Sciatic nerve (tissue), 2 donors: ENCODE measurements at regions not wholly inside any gene's neighbourhood (a gene's known extent, or its start where the extent isn't known, plus 50 kb on each side); places are given as distances from the start of the nearest gene placed in this dataset.
A peak's percentile ranks its signal among the peaks of the same experiment; 100 is the strongest.

Experiments
- ATAC-seq: fragments of 200-7000 bp; cut with Tn5 transposase; one replicate; pipeline ENCODE4 v1.9.1; 2020; ENCODE audit warnings: mild to moderate bottlenecking, moderate library complexity
- DNase-seq: peaks from one replicate; pipeline ENCODE4 v3.0.0-alpha.2; 2020; ENCODE audit warnings: low spot score
- intact Hi-C: fragments of 100-400 bp; cut with DNase I; formaldehyde crosslinking; loops from one replicate; pipeline ENCODE4 v1.14.2; 2022
- donor health status: DM: no; HTN: no; CAD: no.
- donor health status: DM: no; HTN: no; CAD: no.

DNA sequence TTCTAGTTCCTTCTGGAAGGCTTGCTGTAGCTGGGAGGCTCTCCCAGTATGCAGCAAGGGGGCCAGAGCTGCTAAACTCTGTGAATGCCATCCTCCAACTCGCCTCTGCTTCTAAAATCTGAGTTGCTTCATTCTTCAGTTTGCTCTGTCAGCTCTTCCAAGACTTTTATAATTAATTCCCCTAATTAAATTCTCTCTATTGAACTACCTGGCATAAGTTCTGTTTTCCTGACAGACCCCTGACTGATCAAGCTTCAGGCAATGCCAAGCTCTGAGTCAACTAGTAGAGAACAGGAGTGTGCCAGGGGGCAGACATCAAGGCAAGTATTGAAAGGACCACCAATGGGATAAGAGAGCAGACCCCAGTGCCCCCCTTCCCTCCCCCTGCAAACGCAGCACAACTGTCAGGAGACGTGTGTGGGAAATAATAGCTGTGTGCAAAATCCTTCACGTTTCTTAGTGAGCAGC is 109.3 kb upstream of the TAB2 start:
- ATAC-seq (no peak), DNase-seq (no peak)
- intact Hi-C loops, result no loop called here

DNA sequence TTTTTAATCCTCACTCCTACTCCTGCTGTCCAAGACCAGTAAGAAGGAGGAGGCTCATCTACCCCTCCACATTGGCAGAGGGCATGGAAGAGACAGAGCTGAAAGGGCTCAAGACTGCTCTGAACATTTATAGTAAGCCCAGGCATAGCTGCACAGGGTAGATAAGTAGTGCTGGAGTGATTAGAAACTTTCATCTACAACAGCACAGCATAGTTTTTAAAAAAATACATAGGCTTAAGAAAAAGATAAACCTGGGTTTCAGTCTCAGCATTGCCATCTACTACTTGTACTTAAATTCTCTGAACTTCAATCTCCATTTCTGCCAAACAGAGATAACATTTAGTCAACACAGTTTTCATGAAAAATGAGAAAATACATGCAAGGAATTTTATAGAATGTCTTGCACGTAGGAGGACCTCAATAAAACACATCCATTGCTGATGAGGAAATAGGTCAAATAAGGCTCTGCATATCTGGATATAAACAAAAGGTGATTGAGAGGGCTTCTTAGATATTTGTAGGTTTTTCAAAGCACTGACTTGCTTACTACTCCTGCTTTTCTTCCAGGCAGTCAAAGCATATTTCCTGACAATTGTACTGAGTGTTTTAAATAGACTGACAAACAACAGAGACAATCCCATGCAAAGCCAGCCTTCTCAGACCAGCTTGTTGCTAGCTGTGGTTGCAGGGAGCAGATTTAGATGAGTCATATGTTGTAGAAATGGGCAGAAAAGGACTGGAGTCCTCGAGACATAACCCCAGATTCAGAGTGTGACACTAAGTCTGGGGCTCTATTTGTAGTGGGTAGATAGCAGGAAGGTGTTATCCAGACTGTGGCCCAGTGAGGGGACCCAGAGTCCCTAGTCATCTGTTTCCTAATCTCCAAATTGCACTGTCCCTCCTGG is 107.4 kb upstream of the TAB2 start:
- ATAC-seq, result no peak
- intact Hi-C loops, result no loop called here

DNA sequence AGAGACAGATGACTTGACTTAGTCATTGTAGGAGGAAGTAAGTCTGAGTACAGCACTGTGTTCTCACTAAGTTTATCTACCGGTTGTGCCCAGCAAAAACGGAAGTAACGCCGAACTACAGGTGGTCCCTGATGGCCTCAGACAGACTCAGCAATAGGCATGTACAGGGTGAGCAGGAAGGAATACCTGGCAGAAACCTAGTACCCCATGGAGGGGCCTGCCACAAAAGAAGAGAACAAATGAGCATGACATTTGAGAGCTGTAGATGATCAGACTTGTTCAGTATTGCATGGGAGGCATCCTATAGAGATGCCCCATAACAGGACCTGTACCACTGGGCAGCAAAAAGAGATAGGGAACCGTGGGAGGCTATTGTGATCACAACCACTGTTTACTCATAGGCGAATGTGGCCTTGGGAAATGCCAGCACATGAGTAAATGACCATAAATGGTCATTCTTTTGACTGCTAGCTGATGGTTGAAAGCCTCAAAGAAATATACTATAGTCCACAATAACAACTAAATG is 106.4 kb upstream of the TAB2 start:
- DNase-seq (no peak), ATAC-seq (no peak)
- intact Hi-C loops, result no loop called here

More for the DNA sequence above, 107.4 kb upstream of the TAB2 start:
- no peak for DNase-seq

DNA sequence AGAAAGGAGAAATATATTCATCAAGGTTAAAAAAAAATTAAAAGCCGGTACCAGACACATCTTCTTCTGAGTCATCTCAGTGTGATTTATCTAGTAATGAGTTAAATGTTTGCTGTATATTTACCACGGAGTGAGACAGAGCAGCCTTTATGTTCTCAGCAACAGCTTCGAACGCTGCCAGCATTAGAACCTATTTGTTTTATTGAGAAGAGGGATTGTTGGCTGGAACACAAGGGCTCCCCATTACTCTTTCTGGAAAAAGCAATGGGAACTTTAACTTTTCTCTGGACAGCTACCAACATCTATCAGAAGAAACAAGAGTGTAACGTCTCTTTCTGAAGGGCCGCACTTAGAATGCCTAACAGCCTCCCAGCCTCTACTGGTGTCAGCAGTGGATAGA is 105.3 kb upstream of the TAB2 start:
- ATAC-seq, result peak; percentile 24
- intact Hi-C loops, result no loop called here

DNA sequence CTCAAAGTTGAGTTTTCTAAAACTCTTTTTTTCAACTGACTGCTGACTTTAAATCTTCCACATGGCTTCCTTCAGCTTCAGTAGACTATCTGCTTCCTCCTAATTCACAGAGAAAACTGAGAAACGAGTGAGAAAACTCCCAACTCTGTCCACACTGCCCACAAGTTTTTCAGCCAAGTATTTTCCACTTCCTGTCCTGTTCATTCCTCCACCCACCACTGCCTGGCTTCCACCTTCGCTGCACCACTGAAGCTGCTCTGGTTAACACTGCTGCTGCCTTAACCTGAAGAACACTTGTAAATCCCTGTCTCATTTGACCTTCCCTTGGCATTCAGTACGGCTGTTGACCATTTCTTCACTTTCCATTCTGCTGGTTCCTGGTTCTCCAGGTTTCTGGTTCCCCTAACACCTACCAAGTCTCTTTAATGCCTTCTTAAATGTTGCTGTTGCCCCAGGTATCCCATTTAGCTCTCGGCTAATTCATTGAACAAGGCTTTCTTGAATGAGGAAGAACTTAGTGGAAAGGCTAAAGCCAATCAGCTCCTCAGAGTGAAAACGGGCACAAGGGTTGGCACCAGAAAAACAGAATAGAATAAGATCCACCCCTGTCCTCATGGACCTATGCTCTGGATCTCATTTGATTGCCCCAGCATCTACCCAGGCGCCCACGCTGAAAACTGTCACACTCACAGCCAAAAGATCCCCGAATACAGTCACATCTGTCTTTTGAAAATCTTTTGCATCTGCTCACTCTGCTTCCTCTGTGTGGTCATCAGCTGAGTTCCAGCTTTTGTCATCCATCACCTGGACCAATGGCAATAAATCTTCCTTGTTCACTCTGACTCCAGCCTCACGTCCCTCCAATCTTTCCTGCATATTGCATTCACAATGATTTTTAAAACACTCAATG is 104.4 kb upstream of the TAB2 start:
- intact Hi-C loops, result no loop called here
- ATAC-seq, result no peak
- no peak for DNase-seq

More for the DNA sequence above, 105.3 kb upstream of the TAB2 start:
- DNase-seq, result no peak

DNA sequence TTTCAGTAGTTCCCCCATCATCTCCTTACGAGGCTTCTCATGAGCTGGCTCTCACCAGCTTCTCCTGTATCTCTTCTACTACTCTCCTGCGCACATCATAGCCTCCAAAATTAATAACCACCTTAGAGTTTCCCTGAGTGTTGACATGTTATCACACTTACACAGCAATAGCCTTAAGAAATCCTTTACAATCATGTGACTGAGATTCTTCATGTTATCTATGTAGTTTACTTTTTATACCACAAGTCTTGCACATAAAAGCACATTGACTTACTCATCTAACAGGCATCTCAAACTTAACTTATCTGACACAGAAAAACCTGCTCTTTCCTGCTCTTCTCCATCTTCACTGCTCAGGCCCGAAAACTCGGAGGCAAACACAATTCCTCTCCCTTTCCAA is 103.7 kb upstream of the TAB2 start:
- intact Hi-C loops, result no loop called here
- no peak for DNase-seq
- ATAC-seq, result no peak

DNA sequence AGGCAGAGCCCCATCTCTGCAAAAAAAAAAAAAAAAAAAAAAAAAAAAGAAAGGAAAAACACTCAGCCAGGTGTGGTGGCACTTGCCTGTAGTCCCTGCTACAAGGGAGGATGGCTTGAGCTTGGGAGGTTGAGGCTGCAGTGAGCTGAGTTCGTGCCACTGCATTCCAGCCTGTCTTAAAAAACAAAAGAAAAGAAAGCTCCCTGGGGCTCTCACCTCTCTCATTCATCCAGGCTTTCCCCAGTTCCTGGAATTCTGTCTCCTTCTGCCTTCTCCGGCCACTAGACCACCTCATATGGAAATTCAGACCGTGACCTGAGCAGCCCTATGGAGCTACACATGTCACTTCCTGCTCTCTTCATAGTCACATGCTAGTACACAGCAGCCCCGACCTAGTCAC is 101.1 kb upstream of the TAB2 start:
- no peak for DNase-seq
- intact Hi-C loops, result loop anchor here (2.0 kb wide), 1 partner anchor 326 kb away; no protein-coding TSS in a partner anchor
- no peak for ATAC-seq

DNA sequence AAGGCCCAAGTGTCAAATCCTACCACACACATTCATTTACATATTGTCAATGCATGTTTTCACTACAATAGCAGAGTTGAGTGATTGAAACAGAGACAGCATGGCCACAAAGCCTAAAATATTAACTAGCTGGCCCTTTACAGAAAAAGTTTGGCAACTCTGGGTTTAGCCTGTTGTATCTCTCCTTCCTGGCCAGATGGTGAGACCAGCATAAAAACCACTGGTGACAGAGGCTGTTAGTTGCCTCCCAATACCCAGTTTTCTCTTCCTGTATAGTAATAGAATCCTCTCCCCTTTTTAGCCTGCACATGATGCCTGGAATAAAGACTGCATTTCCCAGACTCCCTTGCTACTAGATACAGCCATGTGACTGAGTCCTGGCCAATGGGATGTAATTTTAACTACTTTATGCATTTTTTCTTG is 100.0 kb upstream of the TAB2 start:
- ATAC-seq, result no peak
- intact Hi-C loops, result loop anchor here (1.0 to 2.0 kb wide), 2 partner anchors 27 to 325 kb away; no protein-coding TSS in a partner anchor
- no peak for DNase-seq

DNA sequence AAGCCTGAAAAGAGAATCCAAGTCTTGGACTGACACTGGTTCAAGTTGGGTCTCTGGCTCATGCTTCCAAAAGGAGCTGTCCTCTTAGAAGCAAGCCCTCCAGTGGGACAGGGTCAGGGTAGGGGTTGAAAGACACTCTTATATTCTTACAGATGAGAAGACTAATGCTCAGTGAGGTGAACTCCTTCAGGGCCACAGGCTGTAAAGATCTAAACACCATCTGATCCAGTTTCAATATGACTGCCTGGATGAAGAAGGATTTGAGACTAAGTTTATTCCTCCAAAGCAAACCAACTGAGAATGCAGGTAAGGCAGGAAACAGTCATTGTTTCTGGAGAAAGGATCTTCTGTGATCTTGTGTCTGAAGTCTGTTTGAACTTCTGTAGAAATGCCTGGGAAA is 99.0 kb upstream of the TAB2 start:
- DNase-seq (no peak), ATAC-seq (no peak)
- intact Hi-C loops, result no loop called here

DNA sequence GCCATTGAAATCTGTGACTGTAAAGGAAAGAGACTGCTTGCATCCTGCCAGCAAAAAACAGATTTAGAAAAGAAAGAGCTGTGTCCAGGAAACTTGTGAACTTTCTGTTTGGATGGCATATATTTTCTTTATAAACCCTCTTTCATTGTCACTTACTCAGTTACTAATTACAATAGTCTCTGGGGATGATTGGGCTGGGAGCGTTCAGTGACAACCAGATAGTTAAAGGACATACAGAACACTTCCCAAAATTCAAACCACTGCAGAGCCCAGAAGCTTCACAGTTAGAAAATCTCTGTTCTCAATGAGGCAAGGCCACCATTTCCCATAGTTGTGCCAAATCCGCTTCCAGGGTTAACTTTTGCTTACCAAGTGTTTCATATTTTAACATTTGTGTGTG is 98.6 kb upstream of the TAB2 start:
- intact Hi-C loops, result no loop called here
- DNase-seq, result no peak
- no peak for ATAC-seq

DNA sequence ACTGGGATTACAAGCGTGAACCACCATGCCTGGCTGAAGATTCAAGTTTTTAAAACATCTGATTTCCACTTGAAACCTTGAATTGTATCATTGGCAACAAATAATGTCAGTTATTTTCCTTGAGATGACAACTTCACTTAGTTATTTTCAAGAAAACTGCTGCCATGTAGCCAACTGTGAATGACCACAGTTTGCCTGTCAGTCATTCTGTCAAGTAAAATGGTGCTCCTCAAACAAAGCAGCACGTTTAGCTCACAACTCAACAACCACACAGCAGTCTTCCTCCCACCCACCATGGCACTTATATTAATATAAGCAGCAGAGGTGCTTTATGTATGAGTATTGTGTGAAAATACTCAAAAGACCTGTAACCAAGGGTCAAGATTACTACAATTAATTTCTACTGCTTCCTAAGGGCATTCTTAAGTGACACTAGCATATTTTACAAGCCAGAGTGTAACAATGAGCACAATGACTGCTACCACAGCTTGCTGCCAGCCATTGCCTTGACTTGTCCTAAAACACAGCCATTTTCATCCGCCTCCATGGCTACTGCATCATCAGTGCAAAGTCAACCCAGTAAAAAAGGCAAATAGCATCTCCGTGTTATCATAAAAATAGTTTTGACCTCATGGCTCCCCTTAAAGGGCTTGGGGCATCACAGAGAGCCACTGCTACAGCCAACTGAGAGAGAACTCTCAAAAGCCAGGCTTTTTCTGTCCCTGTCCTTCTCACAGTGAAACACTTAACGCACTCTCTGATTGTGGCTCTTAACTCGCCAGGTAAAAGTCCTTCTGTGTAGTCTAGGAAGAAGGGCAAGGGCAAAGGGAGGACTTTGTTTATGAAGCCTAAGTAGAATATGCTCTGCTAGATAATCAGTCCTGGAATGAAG is 96.4 kb upstream of the TAB2 start:
- ATAC-seq, result no peak
- intact Hi-C loops, result no loop called here

DNA sequence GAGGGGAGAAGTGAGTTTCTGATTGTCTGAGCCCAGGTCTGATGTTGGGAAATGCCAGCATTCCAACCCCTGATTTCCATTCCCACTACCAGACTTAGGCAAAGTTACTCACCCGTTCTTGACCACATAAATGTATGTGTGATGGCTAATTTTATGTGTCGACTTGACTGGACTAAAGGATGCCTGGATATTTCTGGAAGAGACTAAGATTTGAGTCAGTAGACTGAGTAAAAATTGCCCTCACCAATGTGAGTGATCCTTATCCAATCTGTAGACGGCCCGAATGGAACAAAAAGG is 95.8 kb upstream of the TAB2 start:
- DNase-seq (no peak), ATAC-seq (no peak)
- intact Hi-C loops, result no loop called here

More for the DNA sequence above, 96.4 kb upstream of the TAB2 start:
- no peak for DNase-seq

DNA sequence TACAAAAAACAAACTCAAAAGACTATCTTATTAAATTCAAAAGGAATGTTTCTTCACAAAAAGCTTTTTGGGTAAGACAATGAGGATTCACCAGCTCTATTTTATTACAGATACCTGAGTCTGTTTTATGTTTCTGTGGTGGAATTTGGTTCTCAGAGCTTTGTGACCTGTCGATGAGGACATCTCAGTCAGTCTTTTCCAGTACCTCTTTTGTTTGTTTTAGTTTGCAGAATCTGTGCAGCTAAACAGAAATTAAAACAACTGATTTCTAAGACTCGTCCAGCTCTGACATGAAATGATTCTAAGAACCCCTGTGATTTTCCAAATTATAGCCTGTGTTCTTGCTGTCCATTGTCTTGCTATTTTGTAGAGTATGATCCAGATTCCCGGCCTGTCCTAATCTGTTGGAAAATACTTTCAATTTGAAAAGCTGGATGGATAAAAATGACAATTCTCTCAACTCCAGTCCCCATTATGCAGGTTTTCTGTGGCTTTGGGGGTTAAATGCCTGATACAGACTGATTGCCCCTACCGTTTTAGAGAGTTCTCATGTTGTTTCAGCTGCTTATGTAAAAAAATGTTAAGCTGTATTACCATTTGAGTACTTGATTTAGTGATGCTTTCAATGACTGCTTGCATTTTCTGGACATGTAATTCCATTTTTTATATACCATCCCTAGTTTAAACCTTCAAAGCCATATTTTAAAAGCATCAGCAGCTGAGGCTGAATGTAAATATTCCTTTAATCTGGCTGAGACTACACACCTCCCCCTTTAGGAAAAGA is 94.2 kb upstream of the TAB2 start:
- ATAC-seq (no peak), DNase-seq (no peak)
- intact Hi-C loops, result no loop called here

DNA sequence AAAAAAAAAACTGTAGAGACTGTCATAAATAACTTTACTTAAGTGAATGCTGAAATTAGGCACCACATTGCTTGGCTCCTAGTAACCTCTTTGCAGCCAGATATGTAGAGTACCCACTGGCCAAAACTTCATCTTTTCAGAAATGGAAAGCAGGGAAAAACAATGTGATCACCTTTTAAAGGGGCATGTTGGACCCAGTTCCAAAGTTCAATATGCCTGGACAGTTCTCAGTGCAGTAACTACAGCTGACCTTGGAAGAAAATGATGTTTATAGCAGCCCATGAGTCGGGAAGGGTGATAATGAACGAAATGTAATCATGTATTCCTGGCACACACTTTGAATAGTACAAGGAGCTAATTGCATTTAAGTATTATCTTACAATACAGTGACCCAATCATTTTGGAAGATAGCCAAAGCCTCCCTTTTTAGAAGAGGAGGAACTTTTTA is 93.6 kb upstream of the TAB2 start:
- intact Hi-C loops, result no loop called here
- no peak for DNase-seq
- ATAC-seq, result no peak

DNA sequence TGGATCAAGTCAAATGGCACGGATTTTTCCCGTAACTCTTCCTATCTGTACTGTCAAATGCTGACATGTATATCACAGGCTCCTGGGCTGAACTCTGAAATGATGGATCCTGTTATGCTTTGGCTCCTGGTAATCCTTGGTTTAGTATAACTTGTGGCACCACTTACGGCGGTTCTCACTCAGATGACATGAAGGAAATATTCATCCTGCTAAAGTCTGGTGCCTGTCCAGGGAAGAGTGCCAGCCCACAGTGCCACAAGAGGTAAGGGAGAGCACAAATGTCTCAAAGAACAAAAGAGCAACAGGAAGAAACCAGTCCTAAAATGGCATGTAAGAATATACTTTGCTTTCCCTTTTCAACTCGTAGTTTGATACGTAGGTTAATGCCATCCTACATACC is 93.1 kb upstream of the TAB2 start:
- ATAC-seq, result no peak
- intact Hi-C loops, result no loop called here

DNA sequence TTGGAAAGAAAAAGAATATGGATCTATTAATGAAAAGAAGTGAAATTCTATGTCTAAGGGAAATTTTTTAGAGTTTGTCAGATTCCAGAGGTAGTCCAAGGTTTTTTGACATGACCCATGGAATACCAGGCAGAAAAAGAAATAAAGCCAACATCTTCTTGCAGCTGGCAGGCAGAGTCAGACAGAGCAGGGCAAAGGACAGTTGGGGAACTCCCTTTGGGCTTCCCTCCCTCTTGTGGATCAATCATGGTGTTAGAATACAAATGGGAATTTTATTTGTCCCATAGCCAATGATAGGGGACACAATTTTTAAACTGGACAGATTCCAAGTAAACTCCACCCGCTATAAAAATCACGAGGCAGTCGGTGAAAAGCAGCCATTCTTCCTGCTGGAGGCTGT is 92.1 kb upstream of the TAB2 start:
- ATAC-seq, result no peak
- DNase-seq, result no peak
- intact Hi-C loops, result no loop called here

More for the DNA sequence above, 93.1 kb upstream of the TAB2 start:
- no peak for DNase-seq

DNA sequence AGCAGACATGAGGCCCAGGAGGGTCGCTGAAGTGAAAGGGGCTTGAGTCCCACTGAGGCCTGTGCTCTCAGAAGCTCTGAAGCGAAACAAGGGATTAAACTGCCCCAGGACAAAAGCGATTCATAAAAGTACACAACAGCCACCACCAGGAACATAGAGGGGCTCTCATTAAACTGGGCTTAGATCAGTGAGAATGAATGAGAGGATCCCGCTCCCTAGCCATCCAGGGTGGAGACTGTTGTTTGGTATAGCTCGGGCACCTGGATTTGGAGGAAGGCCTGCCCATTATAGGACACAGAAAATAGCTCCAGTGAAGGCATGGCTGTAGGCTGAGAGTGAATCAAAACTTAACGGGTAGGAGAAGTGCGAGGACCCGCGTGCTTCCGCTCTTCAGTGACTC is 91.6 kb upstream of the TAB2 start:
- intact Hi-C loops, result no loop called here
- no peak for ATAC-seq
- no peak for DNase-seq

DNA sequence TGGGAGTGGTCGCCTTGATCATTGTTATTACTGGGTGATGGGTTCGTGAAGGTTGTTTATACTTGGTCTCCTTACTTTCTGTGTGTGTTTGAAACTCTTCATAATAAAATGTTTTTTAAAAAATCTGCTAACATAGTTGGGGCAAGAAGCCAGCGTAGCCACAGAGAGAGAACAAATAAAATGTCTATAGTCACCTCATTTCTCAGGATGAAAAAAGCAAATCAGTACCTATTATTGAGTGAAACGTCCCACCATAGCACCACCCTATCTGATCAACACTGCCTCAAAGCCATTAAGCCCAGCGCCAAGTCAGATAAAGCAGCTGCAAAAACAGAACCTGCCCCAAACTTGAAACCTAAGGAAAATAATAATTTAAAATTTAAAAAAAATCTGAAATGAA is 89.7 kb upstream of the TAB2 start:
- DNase-seq, result no peak
- ATAC-seq, result no peak
- intact Hi-C loops, result no loop called here
